GM12878 (cell line): ENCODE measurements at regions not wholly inside any gene's neighbourhood (a gene's known extent, or its start where the extent isn't known, plus 50 kb on each side); places are given as distances from the start of the nearest gene placed in this dataset.

ENCODE experiments used
- ATAC-seq: fragments of 200-7000 bp; cut with Tn5 transposase; 3 replicates; pipeline ENCODE4 v1.9.1; 2020; ENCODE audit warnings: mild to moderate bottlenecking, moderate library complexity
- BruUV-seq: library from RNA; stranded (reverse); fragments of 400-500 nt; replicated peaks from 2 replicates; lab custom pipeline; 2021; lab: Mats Ljungman, UMichigan
- CTCF ChIA-PET: fragments of 300-600 bp; sonication (Branson Sonifier 250); formaldehyde crosslinking; extraction: SDS; loops from one replicate; lab custom pipeline; 2021; ENCODE audit warnings: inconsistent platforms; lab: Yijun Ruan, JAX
- POLR2A ChIA-PET: fragments of 350-600 bp; formaldehyde crosslinking; extraction: SDS; loops from one replicate; lab custom pipeline; 2021; ENCODE audit warnings: inconsistent platforms; lab: Charles Lee
- RAD21 ChIA-PET: fragments of 300-600 bp; sonication (Branson Sonifier 250); formaldehyde crosslinking; loops from one replicate; lab custom pipeline; 2023; ENCODE audit warnings: antibody characterized with exemption; ENCODE audit not compliant: unreplicated experiment; lab: Charles Lee
- SMC1A ChIA-PET: fragments of 300-600 bp; sonication (Branson Sonifier 250); formaldehyde crosslinking; loops from one replicate; lab custom pipeline; 2023; ENCODE audit not compliant: unreplicated experiment, uncharacterized antibody; lab: Charles Lee
- DNase-seq: peaks from one replicate; pipeline ENCODE4 v3.0.0-alpha.2; 2011; ENCODE audit warnings: low read depth, low spot score
- FAIRE-seq: peaks from 3 replicates; lab custom pipeline; 2011; peaks lifted over from hg19 to GRCh38; lab: Jason Lieb, UNC
- H2AFZ ChIP-seq: 2 replicates; pipeline ENCODE4 v1.6.0; 2011; ENCODE audit warnings: low read depth, low read length, control low read depth; ENCODE audit not compliant: control insufficient read depth
- H3K27ac ChIP-seq: 2 replicates; pipeline ENCODE4 v1.5.1; 2011; ENCODE audit warnings: control low read depth; ENCODE audit not compliant: control insufficient read depth, insufficient read depth
- H3K27me3 ChIP-seq, 2 experiments: replicated peaks in 1 of 2; 2 replicates each; pipeline versions ENCODE4 v1.6.0 to v1.6.1; 2011; ENCODE audit warnings: low read length in 1 of 2; ENCODE audit not compliant: control insufficient read depth in 2 of 2, insufficient read depth in 2 of 2
- H3K36me3 ChIP-seq, 2 experiments: 2 replicates each; pipeline ENCODE4 v1.5.1; 2011; ENCODE audit warnings: low read length in 1 of 2; ENCODE audit not compliant: control insufficient read depth in 2 of 2, insufficient read depth in 2 of 2
- H3K4me1 ChIP-seq: 2 replicates; pipeline ENCODE4 v1.6.1; 2011; ENCODE audit warnings: mild to moderate bottlenecking, low read length, moderate library complexity, mixed read lengths; ENCODE audit not compliant: control insufficient read depth, insufficient read depth
- H3K4me2 ChIP-seq: 2 replicates; pipeline ENCODE4 v1.6.0; 2011; ENCODE audit warnings: control low read depth; ENCODE audit not compliant: control insufficient read depth, insufficient read depth
- H3K4me3 ChIP-seq: fragments of 200-600 bp; sonication (generic); 2 replicates; pipeline ENCODE4 v1.5.1; 2016
- H3K79me2 ChIP-seq: 2 replicates; pipeline ENCODE4 v1.6.0; 2011; ENCODE audit warnings: low read length; ENCODE audit not compliant: control insufficient read depth, insufficient read depth
- H3K9ac ChIP-seq: 2 replicates; pipeline ENCODE4 v1.8.0; 2011; ENCODE audit warnings: low read length, control low read depth, mixed read lengths; ENCODE audit not compliant: control insufficient read depth, insufficient read depth
- H3K9me3 ChIP-seq: replicated peaks from 3 replicates; pipeline ENCODE4 v1.5.1; 2011; ENCODE audit warnings: mild to moderate bottlenecking, low read length; ENCODE audit not compliant: control insufficient read depth, insufficient read depth
- H4K20me1 ChIP-seq: 2 replicates; pipeline ENCODE4 v1.6.0; 2011; ENCODE audit not compliant: control insufficient read depth, insufficient read depth
- BMI1 ChIP-seq: fragments of 450-650 bp; IDR thresholded peaks from 2 replicates; pipeline ENCODE4 v1.6.1; 2016; ENCODE audit warnings: mild to moderate bottlenecking, moderate library complexity, borderline replicate concordance
- CHD1 ChIP-seq: IDR thresholded peaks from 2 replicates; pipeline ENCODE4 v1.6.1; 2012; ENCODE audit warnings: low read depth, low read length, improper control_type of control experiment
- CTCF ChIP-seq, 3 experiments: IDR thresholded peaks in 2 of 3; conservative IDR thresholded peaks in 1 of 3; 2 replicates each; pipeline ENCODE4 v1.5.1; 2011; ENCODE audit warnings: low read depth in 3 of 3, low read length in 3 of 3, mild to moderate bottlenecking in 3 of 3, control low read depth in 2 of 3, moderate library complexity in 2 of 3, inconsistent platforms in 1 of 3, mixed read lengths in 1 of 3; ENCODE audit not compliant: control insufficient read depth in 2 of 3, insufficient read depth in 1 of 3; ENCODE audit errors: extremely low read depth in 1 of 3
- ETV6 ChIP-seq, 2 experiments: fragments of 450-650 bp in 1 of 2; IDR thresholded peaks in 1 of 2; conservative IDR thresholded peaks in 1 of 2; 2 replicates each; pipeline ENCODE4 v1.6.1; 2014; ENCODE audit warnings: antibody characterized with exemption in 1 of 2, borderline replicate concordance in 1 of 2, low read depth in 1 of 2, mild to moderate bottlenecking in 1 of 2, moderate library complexity in 1 of 2
- FOXM1 ChIP-seq: IDR thresholded peaks from 2 replicates; pipeline ENCODE4 v1.6.1; 2012; ENCODE audit warnings: low read depth, mild to moderate bottlenecking, inconsistent platforms, low read length, moderate library complexity
- GATAD2B ChIP-seq: fragments of 450-650 bp; conservative IDR thresholded peaks from 2 replicates; pipeline ENCODE4 v1.6.1; 2017; ENCODE audit warnings: low read depth, mild to moderate bottlenecking, moderate library complexity
- HCFC1 ChIP-seq: fragments of 150-350 bp; IDR thresholded peaks from 2 replicates; pipeline ENCODE4 v1.6.1; 2014; ENCODE audit warnings: low read length
- HDAC2 ChIP-seq: fragments of 200-600 bp; sonication (generic); IDR thresholded peaks from 2 replicates; pipeline ENCODE4 v1.6.1; 2017
- IKZF2 ChIP-seq, 2 experiments: fragments of 450-650 bp; IDR thresholded peaks; 2 replicates each; pipeline ENCODE4 v1.6.1; 2017; ENCODE audit warnings: mild to moderate bottlenecking in 2 of 2, moderate library complexity in 2 of 2
- MAX ChIP-seq: IDR thresholded peaks from 2 replicates; pipeline ENCODE4 v1.6.1; 2012; ENCODE audit warnings: low read depth, low read length, improper control_type of control experiment
- NFIC ChIP-seq: IDR thresholded peaks from 2 replicates; pipeline ENCODE4 v1.6.1; 2012; ENCODE audit warnings: low read depth, mild to moderate bottlenecking, inconsistent platforms, low read length, moderate library complexity
- RFX5 ChIP-seq: IDR thresholded peaks from 2 replicates; pipeline ENCODE4 v1.6.1; 2011; ENCODE audit warnings: low read depth, low read length, improper control_type of control experiment
- SIN3A ChIP-seq: IDR thresholded peaks from 2 replicates; pipeline ENCODE4 v1.6.1; 2012; ENCODE audit warnings: low read depth, low read length, improper control_type of control experiment
- SIX5 ChIP-seq: IDR thresholded peaks from 2 replicates; pipeline ENCODE4 v1.6.1; 2011; ENCODE audit warnings: mild to moderate bottlenecking, low read depth, low read length, moderate library complexity; ENCODE audit not compliant: severe bottlenecking
- SPI1 ChIP-seq: IDR thresholded peaks from 2 replicates; pipeline ENCODE4 v1.6.1; 2011; ENCODE audit warnings: low read depth, mild to moderate bottlenecking, low read length, moderate library complexity, borderline replicate concordance; ENCODE audit not compliant: insufficient read depth
- SUZ12 ChIP-seq: fragments of 200-600 bp; sonication (generic); IDR thresholded peaks from one replicate; pipeline ENCODE4 v1.6.1; 2018; ENCODE audit warnings: antibody characterized with exemption, mild to moderate bottlenecking; ENCODE audit not compliant: unreplicated experiment
- TARDBP ChIP-seq: IDR thresholded peaks from 2 replicates; pipeline ENCODE4 v1.6.1; 2016; ENCODE audit warnings: borderline replicate concordance
- WRNIP1 ChIP-seq: IDR thresholded peaks from 2 replicates; pipeline ENCODE4 v1.6.1; 2011; ENCODE audit warnings: low read depth, low read length, improper control_type of control experiment, borderline replicate concordance
- ZNF274 ChIP-seq: IDR thresholded peaks from one replicate; pipeline ENCODE4 v1.8.0; 2011; ENCODE audit not compliant: insufficient read length, insufficient read depth
- WGBS: methylation state at CpG from one replicate; pipeline ENCODE4 v1.1.6; 2016; ENCODE audit warnings: low lambda C conversion rate; ENCODE audit not compliant: insufficient replicate concordance, insufficient coverage; ENCODE audit errors: missing lambda C conversion rate; 5-methylcytosine and 5-hydroxymethylcytosine counted together
- in situ Hi-C: fragments of 300-500 bp; cut with MboI; formaldehyde crosslinking; loops from 9 replicates; pipeline ENCODE4 v1.14.3; 2018; ENCODE audit warnings: mixed read lengths
- intact Hi-C: fragments of 100-400 bp; cut with micrococcal nuclease; formaldehyde crosslinking; loops from one replicate; pipeline ENCODE4 v1.14.2; 2022; ENCODE audit not compliant: unreplicated experiment

GRCh38 chr2:47653036-47653435 is 82.3 kb upstream of the KCNK12 start:
- SMC1A ChIA-PET, result interaction anchor here (0.6 to 4.6 kb wide), 4 partner anchors 12 to 114 kb away, joined by 3 to 39 read pairs (median 6); no protein-coding TSS in a partner anchor
- POLR2A ChIA-PET, result no interaction called here
- TF ChIP-seq ZNF274 (no peak), SIX5 (no peak), SIN3A (no peak), GATAD2B (no peak), HCFC1 (no peak), MAX (no peak), NFIC (no peak), FOXM1 (no peak), IKZF2 (IDR thresholded peaks at IDR 0.05) (no peak), CHD1 (no peak), BMI1 (no peak), CTCF (IDR thresholded peaks at IDR 0.05 in 2 of 3, conservative IDR thresholded peaks at IDR 0.05 in 1 of 3; ENCODE audit: control insufficient read depth in 2 of 3, extremely low read depth in 1 of 3, insufficient read depth in 1 of 3, low read depth in 3 of 3, low read length in 3 of 3) (no peak), TARDBP (no peak), SPI1 (no peak), WRNIP1 (no peak), HDAC2 (no peak), RFX5 (no peak), SUZ12 (no peak), ETV6 (conservative IDR thresholded peaks at IDR 0.05 in 1 of 2, IDR thresholded peaks at IDR 0.05 in 1 of 2; ENCODE audit: borderline replicate concordance in 1 of 2, low read depth in 1 of 2) (no peak)
- H3K4me2 ChIP-seq, result no peak overlapping the region
- ATAC-seq (no peak), FAIRE-seq (no peak), DNase-seq (no peak)
- H3K27me3 ChIP-seq, result no peaks in the 10 kb centered on the region; a peak in 1 of 4 replicates
- H3K36me3 ChIP-seq, result no peaks in the 10 kb centered on the region
- RAD21 ChIA-PET, result interaction anchor here (2.9 kb wide), 1 partner anchor 115 kb away, joined by 14 read pairs; no protein-coding TSS in a partner anchor
- H3K4me3 ChIP-seq, result no peak overlapping the region
- H3K9ac ChIP-seq, result no peak overlapping the region
- BruUV-seq, result no TSS peak
- in situ Hi-C loops, result no loop called here
- no peak overlapping the region for H3K27ac ChIP-seq
- peaks cover 29% of the 10 kb centered on the region for H3K4me1 ChIP-seq
- WGBS, result 78% methylated on average over 6 of the region's 6 CpGs
- H4K20me1 ChIP-seq, result no peaks in the 10 kb centered on the region
- CTCF ChIA-PET, result interaction anchor here (1.9 to 2.3 kb wide), 2 partner anchors 10 to 114 kb away, joined by 7 to 11 read pairs; no protein-coding TSS in a partner anchor
- intact Hi-C loops, result no loop called here
- no peak overlapping the region for H2AFZ ChIP-seq
- no peaks in the 10 kb centered on the region for H3K9me3 ChIP-seq
- H3K79me2 ChIP-seq, result no peaks in the 10 kb centered on the region
